RWPE2 (cell line): ENCODE measurements at regions not wholly inside any gene's neighbourhood (a gene's known extent, or its start where the extent isn't known, plus 50 kb on each side); places are given as distances from the start of the nearest gene placed in this dataset.

Experiments
- ATAC-seq: fragments of 200-7000 bp; cut with Tn5 transposase; 3 replicates; pipeline ENCODE4 v1.9.1; 2021; ENCODE audit warnings: low read depth
- DNase-seq: peaks from one replicate; pipeline ENCODE4 v3.0.0-alpha.2; 2020; ENCODE audit warnings: low spot score
- H3K27ac ChIP-seq: fragments of 450-650 bp; 2 replicates; pipeline ENCODE4 v1.5.1; 2017; ENCODE audit warnings: mild to moderate bottlenecking; ENCODE audit not compliant: poor library complexity, severe bottlenecking
- H3K27me3 ChIP-seq: fragments of 250-450 bp; sonication (Bioruptor Pico); 2 replicates; pipeline ENCODE4 v1.5.1; 2021; ENCODE audit warnings: mild to moderate bottlenecking, moderate library complexity; ENCODE audit not compliant: insufficient read depth, poor library complexity, severe bottlenecking
- H3K36me3 ChIP-seq: fragments of 250-450 bp; sonication (Bioruptor Pico); 2 replicates; pipeline ENCODE4 v1.5.1; 2020; ENCODE audit warnings: low read depth, mild to moderate bottlenecking, moderate library complexity
- H3K4me1 ChIP-seq: fragments of 250-450 bp; sonication (Bioruptor Pico); 2 replicates; pipeline ENCODE4 v1.5.1; 2021; ENCODE audit warnings: mild to moderate bottlenecking, moderate library complexity; ENCODE audit not compliant: insufficient read depth, poor library complexity, severe bottlenecking
- H3K4me3 ChIP-seq: fragments of 250-450 bp; sonication (Bioruptor Pico); 2 replicates; pipeline ENCODE4 v1.5.1; 2021; ENCODE audit warnings: mild to moderate bottlenecking, moderate library complexity; ENCODE audit not compliant: severe bottlenecking
- H3K9me3 ChIP-seq: fragments of 250-450 bp; sonication (Bioruptor Pico); 2 replicates; pipeline ENCODE4 v1.5.1; 2021; ENCODE audit warnings: mild to moderate bottlenecking, moderate library complexity; ENCODE audit not compliant: severe bottlenecking
- TF ChIP-seq, protein P1 (sequence below): fragments of 450-650 bp; IDR thresholded peaks from one replicate; pipeline ENCODE4 v1.5.1; 2017; ENCODE audit warnings: mild to moderate bottlenecking, moderate library complexity; ENCODE audit not compliant: poor library complexity, severe bottlenecking

DNA sequence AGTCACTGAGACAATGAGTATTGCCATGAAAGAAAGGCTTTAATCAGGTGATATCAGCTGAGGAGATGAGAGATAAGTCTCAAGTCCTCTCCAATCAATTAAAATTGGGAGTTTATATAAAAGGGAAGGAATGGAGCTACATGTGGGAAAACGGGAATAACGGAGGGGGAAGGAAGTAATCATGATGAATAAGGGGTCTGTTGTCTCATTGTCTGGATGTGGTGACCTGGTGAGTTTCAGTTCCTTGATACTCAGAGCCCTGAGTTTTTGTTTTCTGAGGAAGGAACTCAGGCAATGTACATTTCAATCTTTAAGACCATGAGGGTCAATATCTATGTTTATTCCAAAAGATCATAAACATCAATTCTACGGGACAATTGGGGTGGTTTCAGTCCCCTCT, 198.8 kb downstream of the KITLG start:
- no peak overlapping the region for H3K27ac ChIP-seq
- no peak for DNase-seq
- no peaks in the 10 kb centered on the region for H3K9me3 ChIP-seq
- TF ChIP-seq, protein P1, sequence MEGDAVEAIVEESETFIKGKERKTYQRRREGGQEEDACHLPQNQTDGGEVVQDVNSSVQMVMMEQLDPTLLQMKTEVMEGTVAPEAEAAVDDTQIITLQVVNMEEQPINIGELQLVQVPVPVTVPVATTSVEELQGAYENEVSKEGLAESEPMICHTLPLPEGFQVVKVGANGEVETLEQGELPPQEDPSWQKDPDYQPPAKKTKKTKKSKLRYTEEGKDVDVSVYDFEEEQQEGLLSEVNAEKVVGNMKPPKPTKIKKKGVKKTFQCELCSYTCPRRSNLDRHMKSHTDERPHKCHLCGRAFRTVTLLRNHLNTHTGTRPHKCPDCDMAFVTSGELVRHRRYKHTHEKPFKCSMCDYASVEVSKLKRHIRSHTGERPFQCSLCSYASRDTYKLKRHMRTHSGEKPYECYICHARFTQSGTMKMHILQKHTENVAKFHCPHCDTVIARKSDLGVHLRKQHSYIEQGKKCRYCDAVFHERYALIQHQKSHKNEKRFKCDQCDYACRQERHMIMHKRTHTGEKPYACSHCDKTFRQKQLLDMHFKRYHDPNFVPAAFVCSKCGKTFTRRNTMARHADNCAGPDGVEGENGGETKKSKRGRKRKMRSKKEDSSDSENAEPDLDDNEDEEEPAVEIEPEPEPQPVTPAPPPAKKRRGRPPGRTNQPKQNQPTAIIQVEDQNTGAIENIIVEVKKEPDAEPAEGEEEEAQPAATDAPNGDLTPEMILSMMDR, result no peak
- no peaks in the 10 kb centered on the region for H3K36me3 ChIP-seq
- no peaks in the 10 kb centered on the region for H3K27me3 ChIP-seq
- no peaks in the 10 kb centered on the region for H3K4me1 ChIP-seq
- ATAC-seq, result no peak
- H3K4me3 ChIP-seq, result no peak overlapping the region

DNA sequence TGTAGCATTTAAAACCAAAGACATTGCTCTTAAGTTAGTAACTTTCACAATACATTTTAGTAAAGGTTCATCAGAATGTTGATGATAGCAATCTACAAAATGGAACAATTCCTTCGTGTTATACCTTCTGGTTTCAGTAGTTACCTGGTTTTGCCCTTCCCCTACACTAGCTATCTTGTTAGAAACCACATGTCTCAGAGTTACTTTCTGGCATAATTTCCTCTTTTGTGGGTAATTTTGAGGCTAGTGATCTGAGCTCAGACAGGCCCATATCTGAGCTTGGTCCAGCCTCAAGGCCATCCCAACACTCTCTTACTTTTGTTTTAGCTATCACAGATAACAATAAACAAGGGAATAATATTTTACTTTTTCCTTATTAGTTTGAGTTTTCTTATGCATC, 196.9 kb downstream of the KITLG start:
- no peak overlapping the region for H3K27ac ChIP-seq
- no peak overlapping the region for H3K4me3 ChIP-seq
- no peak for DNase-seq
- no peaks in the 10 kb centered on the region for H3K27me3 ChIP-seq
- no peaks in the 10 kb centered on the region for H3K4me1 ChIP-seq
- H3K36me3 ChIP-seq, result no peaks in the 10 kb centered on the region
- TF ChIP-seq, protein P1, result no peak
- ATAC-seq, result no peak
- H3K9me3 ChIP-seq, result no peaks in the 10 kb centered on the region

DNA sequence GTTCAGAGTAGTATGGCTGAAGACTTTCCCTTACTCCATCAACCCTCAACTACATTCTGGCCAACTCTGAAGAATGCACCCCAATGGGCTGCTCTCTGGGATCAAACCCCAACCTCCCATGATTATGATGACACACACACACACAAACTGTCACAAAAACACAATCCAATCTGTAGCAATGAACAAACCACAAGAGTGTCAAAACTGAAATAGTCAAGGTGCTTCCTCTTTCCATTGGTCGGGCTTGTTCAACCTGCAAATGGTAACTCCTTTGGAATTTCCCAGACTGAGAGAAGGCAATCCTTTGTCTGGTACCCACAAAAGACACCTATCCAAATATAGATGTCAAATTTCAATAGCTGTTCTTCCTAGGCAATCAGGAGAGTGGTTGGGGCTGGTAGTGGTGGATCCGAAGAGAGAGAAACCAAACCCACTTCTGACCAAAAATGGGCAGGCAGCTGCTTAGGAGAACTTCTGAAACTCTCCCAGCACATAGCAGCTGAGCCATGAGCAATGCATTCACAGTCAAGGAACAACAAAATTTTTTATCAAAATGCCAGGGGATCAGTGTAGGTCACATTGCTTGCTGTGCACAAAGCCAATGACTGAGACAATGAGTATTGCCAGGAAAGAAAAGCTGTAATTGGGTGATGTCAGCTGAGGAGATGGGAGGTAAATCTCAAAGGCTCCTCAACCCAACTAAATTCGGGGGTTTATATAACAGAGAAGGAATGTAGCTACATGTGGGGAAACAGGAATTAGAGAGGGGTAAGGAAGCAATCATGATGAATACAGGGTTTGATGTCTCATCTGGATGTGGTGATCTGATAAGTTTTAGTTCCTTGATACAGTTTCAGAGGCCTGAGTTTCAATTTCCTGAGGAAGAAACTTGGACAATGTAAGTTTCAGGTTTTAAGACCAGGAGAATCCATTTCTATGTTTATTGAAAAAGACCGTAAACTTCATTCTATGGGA, 191.4 kb downstream of the KITLG start:
- DNase-seq (no peak), ATAC-seq (no peak)
- Histone ChIP-seq H3K9me3 (no peaks in the 10 kb centered on the region), H3K4me3 (no peak overlapping the region), H3K27me3 (no peaks in the 10 kb centered on the region), H3K4me1 (no peaks in the 10 kb centered on the region), H3K36me3 (no peaks in the 10 kb centered on the region), H3K27ac (no peak overlapping the region)
- TF ChIP-seq, protein P1, result no peak

DNA sequence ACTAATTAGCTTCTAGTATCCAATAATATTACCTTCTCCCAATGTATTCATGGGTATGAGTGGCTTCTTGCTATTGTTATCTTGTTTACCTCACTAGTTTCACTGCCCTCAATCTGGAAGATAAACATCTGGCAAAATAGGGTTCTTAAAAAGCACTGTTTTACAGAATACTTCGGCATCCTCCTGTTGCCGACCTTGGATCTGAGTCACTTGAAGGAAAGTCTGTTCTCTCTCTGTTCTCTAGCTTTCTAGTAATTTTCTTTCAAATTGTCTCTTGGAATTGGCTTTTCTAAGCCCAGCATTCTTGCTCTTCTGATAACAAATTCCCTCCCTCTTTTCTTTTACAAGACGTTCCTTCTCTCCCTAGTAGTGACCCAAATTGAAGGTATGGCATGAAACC, 189.5 kb downstream of the KITLG start:
- TF ChIP-seq, protein P1, result no peak
- H3K4me1 ChIP-seq, result no peaks in the 10 kb centered on the region
- DNase-seq (no peak), ATAC-seq (no peak)
- H3K36me3 ChIP-seq, result no peaks in the 10 kb centered on the region
- no peak overlapping the region for H3K27ac ChIP-seq
- no peaks in the 10 kb centered on the region for H3K9me3 ChIP-seq
- no peaks in the 10 kb centered on the region for H3K27me3 ChIP-seq
- no peak overlapping the region for H3K4me3 ChIP-seq

DNA sequence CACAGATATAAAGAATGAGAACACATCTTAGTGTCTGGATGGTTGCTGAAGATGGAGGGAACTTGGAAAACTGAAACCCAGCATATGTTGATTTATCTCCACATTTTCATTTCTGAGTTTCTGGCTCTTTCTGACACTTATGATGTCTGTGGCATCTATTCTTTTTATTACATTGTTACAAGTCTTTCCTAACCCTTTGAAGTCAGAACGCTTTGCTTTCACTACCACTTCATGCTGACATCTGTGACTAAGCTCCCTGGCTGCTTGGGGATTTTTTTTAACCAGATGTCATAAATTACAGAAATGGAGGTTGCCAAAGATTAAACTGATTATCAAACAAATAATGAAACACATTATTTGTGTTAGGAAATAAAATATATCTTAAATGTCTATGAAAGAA, 188.7 kb downstream of the KITLG start:
- no peaks in the 10 kb centered on the region for H3K27me3 ChIP-seq
- H3K36me3 ChIP-seq, result no peaks in the 10 kb centered on the region
- H3K4me1 ChIP-seq, result no peaks in the 10 kb centered on the region
- TF ChIP-seq, protein P1, result no peak
- no peak overlapping the region for H3K27ac ChIP-seq
- no peak overlapping the region for H3K4me3 ChIP-seq
- H3K9me3 ChIP-seq, result no peaks in the 10 kb centered on the region
- DNase-seq (no peak), ATAC-seq (peak; percentile 77)
